ENCODE measurements at regions not wholly inside any gene's neighbourhood (a gene's known extent, or its start where the extent isn't known, plus 50 kb on each side); places are given as distances from the start of the nearest gene placed in this dataset.

GRCh38 chr10:124259139-124259825 is 159.4 kb downstream of the OAT start (continued):
- TF ChIP-seq, protein P1, sequence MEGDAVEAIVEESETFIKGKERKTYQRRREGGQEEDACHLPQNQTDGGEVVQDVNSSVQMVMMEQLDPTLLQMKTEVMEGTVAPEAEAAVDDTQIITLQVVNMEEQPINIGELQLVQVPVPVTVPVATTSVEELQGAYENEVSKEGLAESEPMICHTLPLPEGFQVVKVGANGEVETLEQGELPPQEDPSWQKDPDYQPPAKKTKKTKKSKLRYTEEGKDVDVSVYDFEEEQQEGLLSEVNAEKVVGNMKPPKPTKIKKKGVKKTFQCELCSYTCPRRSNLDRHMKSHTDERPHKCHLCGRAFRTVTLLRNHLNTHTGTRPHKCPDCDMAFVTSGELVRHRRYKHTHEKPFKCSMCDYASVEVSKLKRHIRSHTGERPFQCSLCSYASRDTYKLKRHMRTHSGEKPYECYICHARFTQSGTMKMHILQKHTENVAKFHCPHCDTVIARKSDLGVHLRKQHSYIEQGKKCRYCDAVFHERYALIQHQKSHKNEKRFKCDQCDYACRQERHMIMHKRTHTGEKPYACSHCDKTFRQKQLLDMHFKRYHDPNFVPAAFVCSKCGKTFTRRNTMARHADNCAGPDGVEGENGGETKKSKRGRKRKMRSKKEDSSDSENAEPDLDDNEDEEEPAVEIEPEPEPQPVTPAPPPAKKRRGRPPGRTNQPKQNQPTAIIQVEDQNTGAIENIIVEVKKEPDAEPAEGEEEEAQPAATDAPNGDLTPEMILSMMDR (IDR thresholded peaks at IDR 0.05 in 2 of 3, conservative IDR thresholded peaks at IDR 0.05 in 1 of 3; ENCODE audit: control insufficient read depth in 2 of 3, extremely low read depth in 1 of 3, insufficient read depth in 1 of 3, low read depth in 3 of 3, low read length in 3 of 3) = peak; percentile 16 to 35 (median 19); a peak in 3 of 6 replicates
- TF ChIP-seq MEF2B (IDR thresholded peaks at IDR 0.05; ENCODE audit: partially characterized antibody, poor library complexity, severe bottlenecking) (no peak), IRF4 (IDR thresholded peaks at IDR 0.05; ENCODE audit: low read depth, low read length) (no peak), SREBF2 (IDR thresholded peaks at IDR 0.05; ENCODE audit: low read length) (no peak), YY1 (IDR thresholded peaks at IDR 0.05; ENCODE audit: low read depth, low read length) (no peak), RAD21 (IDR thresholded peaks at IDR 0.05; ENCODE audit: insufficient read depth, low read depth, low read length) (peak; percentile 33; the same call in 1 of the 2 replicates), TAF1 (IDR thresholded peaks at IDR 0.05; ENCODE audit: borderline replicate concordance, low read depth, low read length) (no peak), MAX (IDR thresholded peaks at IDR 0.05; ENCODE audit: low read depth, low read length) (no peak), BMI1 (IDR thresholded peaks at IDR 0.05; ENCODE audit: borderline replicate concordance) (no peak), CEBPZ (IDR thresholded peaks at IDR 0.05; ENCODE audit: low read depth, low read length) (no peak), ATF3 (IDR thresholded peaks at IDR 0.05; ENCODE audit: borderline replicate concordance, extremely low read depth, low read depth, low read length) (no peak), TBL1XR1 (IDR thresholded peaks at IDR 0.05; ENCODE audit: low read depth, low read length) (no peak), NFYA (IDR thresholded peaks at IDR 0.05; ENCODE audit: borderline replicate concordance, low read depth, low read length) (no peak), MLLT1 (IDR thresholded peaks at IDR 0.05) (no peak)
- TF ChIP-seq, protein P2, sequence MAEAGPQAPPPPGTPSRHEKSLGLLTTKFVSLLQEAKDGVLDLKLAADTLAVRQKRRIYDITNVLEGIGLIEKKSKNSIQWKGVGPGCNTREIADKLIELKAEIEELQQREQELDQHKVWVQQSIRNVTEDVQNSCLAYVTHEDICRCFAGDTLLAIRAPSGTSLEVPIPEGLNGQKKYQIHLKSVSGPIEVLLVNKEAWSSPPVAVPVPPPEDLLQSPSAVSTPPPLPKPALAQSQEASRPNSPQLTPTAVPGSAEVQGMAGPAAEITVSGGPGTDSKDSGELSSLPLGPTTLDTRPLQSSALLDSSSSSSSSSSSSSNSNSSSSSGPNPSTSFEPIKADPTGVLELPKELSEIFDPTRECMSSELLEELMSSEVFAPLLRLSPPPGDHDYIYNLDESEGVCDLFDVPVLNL (IDR thresholded peaks at IDR 0.05; ENCODE audit: low read depth, low read length) = no peak
- TF ChIP-seq, protein P3, sequence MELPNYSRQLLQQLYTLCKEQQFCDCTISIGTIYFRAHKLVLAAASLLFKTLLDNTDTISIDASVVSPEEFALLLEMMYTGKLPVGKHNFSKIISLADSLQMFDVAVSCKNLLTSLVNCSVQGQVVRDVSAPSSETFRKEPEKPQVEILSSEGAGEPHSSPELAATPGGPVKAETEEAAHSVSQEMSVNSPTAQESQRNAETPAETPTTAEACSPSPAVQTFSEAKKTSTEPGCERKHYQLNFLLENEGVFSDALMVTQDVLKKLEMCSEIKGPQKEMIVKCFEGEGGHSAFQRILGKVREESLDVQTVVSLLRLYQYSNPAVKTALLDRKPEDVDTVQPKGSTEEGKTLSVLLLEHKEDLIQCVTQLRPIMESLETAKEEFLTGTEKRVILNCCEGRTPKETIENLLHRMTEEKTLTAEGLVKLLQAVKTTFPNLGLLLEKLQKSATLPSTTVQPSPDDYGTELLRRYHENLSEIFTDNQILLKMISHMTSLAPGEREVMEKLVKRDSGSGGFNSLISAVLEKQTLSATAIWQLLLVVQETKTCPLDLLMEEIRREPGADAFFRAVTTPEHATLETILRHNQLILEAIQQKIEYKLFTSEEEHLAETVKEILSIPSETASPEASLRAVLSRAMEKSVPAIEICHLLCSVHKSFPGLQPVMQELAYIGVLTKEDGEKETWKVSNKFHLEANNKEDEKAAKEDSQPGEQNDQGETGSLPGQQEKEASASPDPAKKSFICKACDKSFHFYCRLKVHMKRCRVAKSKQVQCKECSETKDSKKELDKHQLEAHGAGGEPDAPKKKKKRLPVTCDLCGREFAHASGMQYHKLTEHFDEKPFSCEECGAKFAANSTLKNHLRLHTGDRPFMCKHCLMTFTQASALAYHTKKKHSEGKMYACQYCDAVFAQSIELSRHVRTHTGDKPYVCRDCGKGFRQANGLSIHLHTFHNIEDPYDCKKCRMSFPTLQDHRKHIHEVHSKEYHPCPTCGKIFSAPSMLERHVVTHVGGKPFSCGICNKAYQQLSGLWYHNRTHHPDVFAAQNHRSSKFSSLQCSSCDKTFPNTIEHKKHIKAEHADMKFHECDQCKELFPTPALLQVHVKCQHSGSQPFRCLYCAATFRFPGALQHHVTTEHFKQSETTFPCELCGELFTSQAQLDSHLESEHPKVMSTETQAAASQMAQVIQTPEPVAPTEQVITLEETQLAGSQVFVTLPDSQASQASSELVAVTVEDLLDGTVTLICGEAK (IDR thresholded peaks at IDR 0.05; ENCODE audit: borderline replicate concordance) = no peak

All from GM12878 (cell line).